Fibroblast of lung (primary cell): ENCODE measurements at regions not wholly inside any gene's neighbourhood (a gene's known extent, or its start where the extent isn't known, plus 50 kb on each side); places are given as distances from the start of the nearest gene placed in this dataset.

Source experiments
- CTCF ChIP-seq, 2 donors: IDR thresholded peaks in 1 of 2; conservative IDR thresholded peaks in 1 of 2; 1 replicate in 1 of 2; 2 replicates in 1 of 2; pipeline ENCODE4 v1.5.1; 2011 to 2012; ENCODE audit warnings: low read length in 2 of 2, control low read depth in 1 of 2, inconsistent platforms in 1 of 2, low read depth in 1 of 2, mild to moderate bottlenecking in 1 of 2
- EZH2 ChIP-seq: IDR thresholded peaks from 2 replicates; pipeline ENCODE4 v1.5.1; 2012; ENCODE audit warnings: low read length, control low read depth, mild to moderate bottlenecking; ENCODE audit errors: missing control alignments

DNA sequence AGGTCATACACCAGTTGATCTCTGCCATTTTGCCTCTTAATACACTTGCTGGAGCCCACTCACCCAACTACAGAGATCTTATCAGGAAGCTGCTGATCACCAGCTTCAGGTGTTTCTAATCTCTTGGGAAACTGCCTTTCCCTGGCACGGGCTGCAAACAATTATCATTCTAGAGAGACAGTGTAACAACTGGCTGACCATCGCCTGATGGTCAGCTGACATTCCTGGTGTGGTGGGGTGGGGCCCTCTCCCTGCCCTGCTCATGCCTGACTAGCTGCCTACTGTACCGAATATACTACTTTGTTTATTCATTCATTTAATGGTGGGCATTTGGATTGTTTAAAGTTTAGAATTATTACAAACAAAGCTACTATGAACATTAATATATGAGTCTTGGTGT is 311.5 kb downstream of the CBLN2 start:
- TF ChIP-seq CTCF (conservative IDR thresholded peaks at IDR 0.05 in 1 of 2, IDR thresholded peaks at IDR 0.05 in 1 of 2; ENCODE audit: low read depth in 1 of 2, low read length in 2 of 2) (no peak), EZH2 (no peak)
